ENCODE measurements at regions not wholly inside any gene's neighbourhood (a gene's known extent, or its start where the extent isn't known, plus 50 kb on each side); places are given as distances from the start of the nearest gene placed in this dataset.
"Not testable (repeated sequence)": the region's sequence is repeated elsewhere in the genome, so short reads cannot be mapped to it uniquely, and the experiment has no call there.

DNA sequence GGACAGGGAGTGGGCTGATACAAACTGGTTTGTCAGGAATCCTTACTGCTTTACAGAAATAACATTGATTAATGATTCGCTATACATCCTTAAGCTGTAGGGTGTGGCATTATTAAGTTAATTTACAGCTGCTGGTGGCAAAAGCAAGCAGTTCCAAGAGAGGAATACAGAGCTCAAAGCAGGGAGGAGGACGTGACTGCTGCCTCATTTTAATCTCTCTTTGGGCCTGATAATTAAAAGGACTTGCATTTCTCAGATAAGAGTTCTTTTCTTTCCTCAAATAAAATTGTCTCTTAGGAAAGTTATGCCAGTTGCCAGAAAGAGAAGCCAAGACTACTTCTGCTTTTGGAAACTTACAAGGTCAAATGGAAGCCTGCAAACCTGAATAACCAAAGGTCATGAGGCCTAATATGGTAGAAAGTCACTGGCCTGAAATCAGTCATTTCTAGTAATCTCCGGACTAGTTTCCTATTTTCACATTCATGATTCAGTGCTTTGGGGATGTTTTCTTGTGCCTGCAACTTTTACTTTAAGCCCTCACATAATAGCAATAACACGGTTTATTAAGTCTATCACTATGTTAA lies 426.2 kb upstream of the SPATA31A3 start:
- not testable (repeated sequence) for DNase-seq

GRCh38 chr9:67417341-67417983 lies 425.1 kb upstream of the SPATA31A3 start:
- not testable (repeated sequence) for DNase-seq

DNA sequence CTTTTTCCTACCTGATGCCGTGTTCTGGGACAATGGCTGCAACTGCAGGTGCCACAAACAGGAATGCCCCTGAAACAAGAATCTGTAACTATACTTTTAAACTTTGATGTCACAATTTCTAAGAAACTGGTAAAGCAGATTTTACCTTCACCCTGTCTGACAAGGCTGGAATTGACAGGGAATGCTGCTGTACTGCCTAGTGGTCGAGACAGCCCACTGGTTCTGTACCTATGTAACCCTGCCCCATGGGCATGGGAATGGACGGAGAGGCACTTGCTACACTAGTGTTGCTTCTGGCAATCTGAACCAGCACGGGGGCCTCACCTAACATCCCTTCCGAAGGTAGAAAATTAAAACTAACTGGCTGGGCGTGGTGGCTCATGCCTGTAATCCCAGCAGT lies 424.3 kb upstream of the SPATA31A3 start:
- not testable (repeated sequence) for DNase-seq

- DNase-seq = not testable (repeated sequence)
These were observed 418.4 kb upstream of the SPATA31A3 start for GRCh38 chr9:67410606-67411220.

DNA sequence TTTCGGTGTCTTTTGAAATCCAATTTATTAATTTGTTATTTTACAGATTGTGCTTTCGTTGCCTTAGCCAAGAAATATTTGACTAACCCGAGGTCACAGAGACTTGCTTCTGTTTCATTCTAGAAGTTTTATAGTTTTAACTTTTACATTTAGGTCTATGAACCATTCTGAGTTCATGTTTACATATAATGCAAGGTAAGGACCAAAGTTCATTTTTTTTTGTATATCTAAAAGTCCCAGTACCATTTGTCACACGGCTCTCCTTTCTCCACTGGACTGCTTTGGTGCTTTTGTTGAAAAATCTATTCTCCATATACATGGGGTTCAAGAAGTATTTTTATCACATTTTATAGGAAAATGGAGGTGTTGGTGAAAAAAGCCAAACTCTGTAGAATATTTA lies 411.4 kb upstream of the SPATA31A3 start:
- not testable (repeated sequence) for DNase-seq

GRCh38 chr9:67397731-67398130 lies 405.4 kb upstream of the SPATA31A3 start:
- not testable (repeated sequence) for DNase-seq

DNA sequence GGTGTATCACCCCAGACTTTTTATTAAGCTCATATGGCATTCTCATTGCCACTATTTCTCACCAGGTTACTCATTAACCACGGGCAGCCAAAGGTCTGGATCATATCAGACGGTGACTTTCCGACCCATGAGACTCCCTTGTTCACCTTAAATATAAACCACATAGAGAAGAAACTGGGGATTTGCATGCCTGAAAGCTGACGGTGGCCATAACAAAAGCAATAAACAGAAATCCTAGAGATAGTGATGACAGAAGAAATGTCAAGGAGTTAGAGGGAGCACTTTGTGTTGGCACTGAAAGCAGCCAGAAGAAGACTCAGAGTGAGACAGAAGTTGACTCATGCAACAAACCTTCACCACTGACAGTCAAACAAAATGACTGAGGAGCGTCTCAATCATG lies 402.4 kb upstream of the SPATA31A3 start:
- DNase-seq = not testable (repeated sequence)

- DNase-seq = not testable (repeated sequence)
These were observed 401.7 kb upstream of the SPATA31A3 start for GRCh38 chr9:67394038-67394437.

DNA sequence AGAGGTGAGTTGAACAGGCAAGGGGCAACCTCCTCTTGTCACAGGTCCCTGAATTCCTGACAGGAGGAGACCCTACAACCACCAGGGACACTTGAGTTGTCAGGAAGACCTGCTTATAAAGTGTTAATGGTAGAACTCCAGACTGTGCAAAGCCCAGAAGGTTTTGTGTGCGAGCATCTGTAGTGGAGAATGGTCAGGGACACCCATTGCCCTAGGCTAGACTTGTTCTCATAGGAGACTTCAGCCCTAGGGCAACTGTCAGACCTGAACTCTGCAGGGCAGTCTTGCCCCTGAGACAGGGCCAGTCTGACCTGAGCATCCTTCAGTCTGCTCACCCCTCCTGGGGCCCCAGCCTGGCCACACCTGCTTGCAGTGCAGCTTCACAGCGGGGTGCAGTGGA lies 377.3 kb upstream of the SPATA31A3 start:
- not testable (repeated sequence) for DNase-seq

DNA sequence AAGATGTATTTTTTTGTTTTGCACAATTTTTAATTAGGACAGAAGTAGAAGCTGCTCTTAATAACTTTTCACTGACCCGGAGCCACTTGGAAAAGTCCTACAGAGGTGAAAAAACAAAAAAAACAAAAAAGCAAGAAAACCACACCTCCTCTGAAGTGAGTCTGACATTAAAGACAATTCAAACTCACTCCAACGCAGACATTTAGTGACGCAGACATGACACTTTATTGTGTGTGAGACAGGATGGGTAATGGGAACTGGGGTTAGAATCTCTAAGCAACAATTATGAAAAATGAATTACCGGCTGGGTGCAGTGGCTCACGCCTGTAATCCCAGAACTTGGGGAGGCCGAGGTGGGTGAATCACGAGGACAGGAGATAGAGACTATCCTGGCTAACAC lies 370.0 kb upstream of the SPATA31A3 start:
- not testable (repeated sequence) for DNase-seq

- DNase-seq = not testable (repeated sequence)
These were observed 361.6 kb upstream of the SPATA31A3 start for GRCh38 chr9:67353961-67354360.

DNA sequence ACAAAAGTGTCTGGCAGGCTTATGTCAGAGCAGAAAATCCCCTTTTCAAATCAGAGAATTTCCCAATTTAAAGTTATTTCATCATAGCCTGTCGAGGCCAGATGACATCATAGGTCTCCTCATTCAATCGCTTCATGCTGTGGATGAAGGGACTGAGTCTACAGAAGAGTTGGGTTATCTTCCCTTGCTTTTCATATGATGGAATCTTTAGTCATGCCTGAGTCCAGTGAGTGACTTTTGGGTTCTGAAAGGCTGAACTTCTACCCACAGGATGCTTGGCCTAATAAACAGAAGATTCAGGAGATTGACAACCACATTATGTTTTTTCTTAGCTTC lies 357.0 kb upstream of the SPATA31A3 start:
- not testable (repeated sequence) for DNase-seq

GRCh38 chr9:67348562-67349423 lies 356.4 kb upstream of the SPATA31A3 start:
- DNase-seq = not testable (repeated sequence)

DNA sequence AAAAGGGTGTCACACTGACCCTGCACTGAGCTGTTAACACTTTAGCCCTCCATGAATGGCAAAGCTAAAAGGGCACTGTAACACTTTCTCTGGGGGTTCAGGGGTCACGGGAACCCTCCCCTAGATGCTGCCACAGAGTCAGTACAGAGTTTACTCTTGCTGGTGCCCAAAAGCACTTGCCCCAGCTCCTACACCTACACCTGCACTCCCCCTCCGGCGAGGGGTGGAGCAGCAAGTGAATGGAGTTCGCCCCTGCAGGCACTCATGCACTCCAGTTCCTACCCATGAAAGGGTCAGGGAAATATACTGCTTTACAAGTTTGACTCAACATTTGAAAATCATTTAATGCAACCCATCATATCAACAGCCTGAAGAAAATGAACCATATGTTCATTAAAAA lies 355.7 kb upstream of the SPATA31A3 start:
- not testable (repeated sequence) for DNase-seq

- not testable (repeated sequence) for DNase-seq
These were observed 346.9 kb upstream of the SPATA31A3 start for GRCh38 chr9:67339216-67339615.

- not testable (repeated sequence) for DNase-seq
These were observed 345.9 kb upstream of the SPATA31A3 start for GRCh38 chr9:67338201-67338600.

GRCh38 chr9:67334727-67335572 lies 342.6 kb upstream of the SPATA31A3 start:
- not testable (repeated sequence) for DNase-seq

- not testable (repeated sequence) for DNase-seq
These were observed 339.3 kb upstream of the SPATA31A3 start for GRCh38 chr9:67331634-67332033.

- not testable (repeated sequence) for DNase-seq
These were observed 321.1 kb upstream of the SPATA31A3 start for GRCh38 chr9:67313409-67313808.

- DNase-seq = not testable (repeated sequence)
These were observed 320.2 kb upstream of the SPATA31A3 start for GRCh38 chr9:67312504-67312903.

DNA sequence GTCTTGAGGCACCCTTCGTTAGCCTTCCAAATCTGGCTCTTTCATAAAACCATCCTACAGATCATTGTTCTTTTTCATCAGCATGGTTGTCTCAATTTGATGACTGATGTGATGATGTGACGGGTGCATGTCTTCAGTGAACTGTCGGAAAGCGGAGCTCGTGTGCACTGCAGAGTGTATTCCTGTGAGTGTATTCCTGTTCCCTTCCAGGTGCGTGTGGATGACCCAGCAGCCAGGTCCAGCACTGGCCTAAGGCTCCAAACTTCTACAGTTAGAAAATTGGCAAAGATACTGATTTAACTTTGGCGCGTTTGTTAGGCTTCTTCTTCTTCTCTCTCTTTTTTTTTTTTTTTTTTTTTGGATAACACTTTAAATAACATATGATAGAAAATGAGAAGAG lies 314.8 kb upstream of the SPATA31A3 start:
- not testable (repeated sequence) for DNase-seq

DNA sequence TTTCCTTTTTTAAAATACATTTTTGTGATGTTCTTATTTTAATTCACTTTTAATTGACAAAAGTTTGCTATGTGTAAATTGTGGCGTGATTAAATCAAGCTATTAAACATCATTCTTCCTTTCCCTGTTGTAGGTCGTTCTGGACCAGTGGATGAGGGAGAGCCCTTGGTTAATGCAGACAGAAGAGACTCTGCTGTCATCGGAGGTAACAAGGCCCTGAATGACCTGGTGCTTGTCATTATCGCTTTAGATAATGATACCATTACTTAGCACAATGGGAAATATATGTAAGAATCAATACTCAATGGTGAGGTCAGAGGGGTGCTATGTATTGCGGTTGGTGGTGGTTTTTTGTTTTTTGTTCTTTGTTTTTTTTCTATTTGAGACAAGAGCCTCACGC lies 296.4 kb upstream of the SPATA31A3 start:
- not testable (repeated sequence) for DNase-seq
